ENCODE measurements at regions not wholly inside any gene's neighbourhood (a gene's known extent, or its start where the extent isn't known, plus 50 kb on each side); places are given as distances from the start of the nearest gene placed in this dataset.

DNA sequence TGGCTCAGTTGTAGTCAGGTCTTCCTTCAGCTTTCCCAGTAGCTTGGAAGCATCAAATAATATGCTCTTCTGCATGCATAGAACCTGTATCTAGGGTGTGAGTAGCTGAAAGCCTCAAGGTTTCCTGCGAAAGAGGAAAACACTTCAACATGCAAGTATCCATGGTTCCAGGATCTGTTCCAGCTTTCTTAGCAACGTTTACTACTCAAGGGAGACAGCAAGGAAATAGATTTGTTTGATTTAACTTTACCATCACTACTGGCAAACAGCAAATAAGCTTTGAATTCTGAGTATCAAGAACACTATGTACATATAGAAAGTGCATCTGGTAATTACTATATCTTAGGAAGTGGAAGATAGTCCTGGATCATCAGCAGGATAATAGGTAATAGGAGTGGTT is 341.0 kb downstream of the PRR16 start:
- no peak for TF ChIP-seq POLR2A (IDR thresholded peaks at IDR 0.05)
- TF ChIP-seq, protein P1, sequence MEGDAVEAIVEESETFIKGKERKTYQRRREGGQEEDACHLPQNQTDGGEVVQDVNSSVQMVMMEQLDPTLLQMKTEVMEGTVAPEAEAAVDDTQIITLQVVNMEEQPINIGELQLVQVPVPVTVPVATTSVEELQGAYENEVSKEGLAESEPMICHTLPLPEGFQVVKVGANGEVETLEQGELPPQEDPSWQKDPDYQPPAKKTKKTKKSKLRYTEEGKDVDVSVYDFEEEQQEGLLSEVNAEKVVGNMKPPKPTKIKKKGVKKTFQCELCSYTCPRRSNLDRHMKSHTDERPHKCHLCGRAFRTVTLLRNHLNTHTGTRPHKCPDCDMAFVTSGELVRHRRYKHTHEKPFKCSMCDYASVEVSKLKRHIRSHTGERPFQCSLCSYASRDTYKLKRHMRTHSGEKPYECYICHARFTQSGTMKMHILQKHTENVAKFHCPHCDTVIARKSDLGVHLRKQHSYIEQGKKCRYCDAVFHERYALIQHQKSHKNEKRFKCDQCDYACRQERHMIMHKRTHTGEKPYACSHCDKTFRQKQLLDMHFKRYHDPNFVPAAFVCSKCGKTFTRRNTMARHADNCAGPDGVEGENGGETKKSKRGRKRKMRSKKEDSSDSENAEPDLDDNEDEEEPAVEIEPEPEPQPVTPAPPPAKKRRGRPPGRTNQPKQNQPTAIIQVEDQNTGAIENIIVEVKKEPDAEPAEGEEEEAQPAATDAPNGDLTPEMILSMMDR (IDR thresholded peaks at IDR 0.05) = no peak

All from lower leg skin (tissue), 3 donors.